ENCODE measurements at regions not wholly inside any gene's neighbourhood (a gene's known extent, or its start where the extent isn't known, plus 50 kb on each side); places are given as distances from the start of the nearest gene placed in this dataset.

DNA sequence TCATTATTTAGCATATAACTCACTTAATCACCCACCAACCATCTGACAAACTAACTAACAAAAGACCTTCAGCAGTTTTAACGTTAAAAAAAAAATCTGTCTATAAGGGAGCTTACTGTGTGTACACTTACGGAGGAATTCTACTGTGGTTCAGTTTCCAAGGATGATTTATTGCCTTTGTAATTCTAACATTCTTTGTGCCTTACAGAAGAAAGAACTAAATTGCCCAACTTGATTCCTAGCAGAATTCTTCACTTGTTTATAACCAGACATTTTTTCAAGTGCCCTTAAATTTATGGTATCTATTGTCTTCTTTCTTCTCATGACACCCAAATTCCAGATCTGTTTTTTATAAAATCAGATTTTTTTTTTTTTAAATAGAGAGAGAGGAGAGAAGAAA is 119.7 kb upstream of the IGSF10 start:
- no peak for TF ChIP-seq POU2F2 (IDR thresholded peaks at IDR 0.05; ENCODE audit: low read depth, low read length)
- TF ChIP-seq SPI1 (IDR thresholded peaks at IDR 0.05; ENCODE audit: low read depth, low read length): no peak
- TF ChIP-seq TAF1 (IDR thresholded peaks at IDR 0.05; ENCODE audit: low read depth, low read length): no peak
- TF ChIP-seq PAX5 (IDR thresholded peaks at IDR 0.05; ENCODE audit: insufficient read depth, low read length, severe bottlenecking): no peak
- TF ChIP-seq POLR2A (IDR thresholded peaks at IDR 0.05; ENCODE audit: low read depth, low read length): no peak
- no peak for TF ChIP-seq POLR2AphosphoS5 (IDR thresholded peaks at IDR 0.05; ENCODE audit: low read depth, low read length)
- FAIRE-seq: no peak
- DNase-seq (ENCODE audit: insufficient read length, low spot score): no peak

DNA sequence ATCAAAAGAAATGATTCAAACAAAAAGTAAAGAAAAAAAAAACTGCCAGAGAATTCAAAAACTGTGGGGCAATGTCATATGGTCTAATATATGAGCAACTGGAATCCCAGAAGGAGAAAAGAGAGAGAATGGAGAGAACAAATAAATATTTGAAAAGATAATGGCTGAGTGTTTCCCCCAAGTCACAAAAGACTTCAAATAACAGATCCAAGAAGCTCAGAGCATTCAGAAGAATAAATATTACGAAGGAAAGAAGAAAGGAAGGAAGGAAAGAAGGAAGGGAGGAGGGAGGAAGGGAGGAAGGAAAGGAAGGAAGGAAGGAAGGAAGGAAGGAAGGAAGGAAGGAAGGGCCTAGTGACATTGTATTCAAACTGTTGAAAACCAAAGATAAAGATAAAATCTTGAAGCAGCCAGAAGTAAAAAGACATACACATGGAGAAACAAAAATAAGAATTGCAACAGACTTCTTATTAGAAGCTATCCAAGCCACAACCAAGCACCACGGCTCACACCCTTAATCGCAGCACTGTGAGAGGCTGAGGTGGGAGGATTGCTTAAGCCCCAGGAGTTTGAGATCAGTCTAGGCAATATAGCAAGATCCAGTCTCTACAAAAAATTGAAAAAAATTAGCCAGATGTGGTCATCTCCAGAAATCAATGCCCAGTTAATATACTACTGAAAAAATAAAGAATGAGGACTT is 118.9 kb upstream of the IGSF10 start:
- TF ChIP-seq PAX5 (IDR thresholded peaks at IDR 0.05; ENCODE audit: insufficient read depth, low read length, severe bottlenecking) (no peak), POLR2A (IDR thresholded peaks at IDR 0.05; ENCODE audit: low read depth, low read length) (no peak), POU2F2 (IDR thresholded peaks at IDR 0.05; ENCODE audit: low read depth, low read length) (no peak), TAF1 (IDR thresholded peaks at IDR 0.05; ENCODE audit: low read depth, low read length) (no peak), SPI1 (IDR thresholded peaks at IDR 0.05; ENCODE audit: low read depth, low read length) (no peak), POLR2AphosphoS5 (IDR thresholded peaks at IDR 0.05; ENCODE audit: low read depth, low read length) (no peak)
- DNase-seq (ENCODE audit: insufficient read length, low spot score): no peak
- FAIRE-seq: no peak

DNA sequence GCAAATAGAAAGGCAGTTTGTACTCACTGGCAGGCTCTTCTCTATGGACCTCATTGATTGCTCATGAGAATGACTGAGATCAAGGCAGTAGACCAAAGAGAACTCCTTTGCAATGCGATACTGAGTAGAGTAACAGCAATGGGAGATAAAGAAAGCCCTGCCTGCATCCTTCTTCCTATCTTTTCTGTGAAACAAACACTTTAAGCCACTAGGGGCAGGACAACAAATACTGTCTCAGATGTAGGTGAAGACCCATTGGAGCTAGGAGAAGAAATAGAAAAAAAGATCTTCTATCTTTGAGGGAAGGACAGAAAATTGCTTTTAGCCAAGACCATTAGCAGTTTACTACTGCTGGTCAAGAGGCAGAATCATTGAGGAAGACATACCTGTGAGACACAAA is 117.6 kb upstream of the IGSF10 start:
- TF ChIP-seq TAF1 (IDR thresholded peaks at IDR 0.05; ENCODE audit: low read depth, low read length) (no peak), POU2F2 (IDR thresholded peaks at IDR 0.05; ENCODE audit: low read depth, low read length) (no peak), POLR2A (IDR thresholded peaks at IDR 0.05; ENCODE audit: low read depth, low read length) (no peak)
- DNase-seq (ENCODE audit: insufficient read length, low spot score) (no peak), FAIRE-seq (no peak)

DNA sequence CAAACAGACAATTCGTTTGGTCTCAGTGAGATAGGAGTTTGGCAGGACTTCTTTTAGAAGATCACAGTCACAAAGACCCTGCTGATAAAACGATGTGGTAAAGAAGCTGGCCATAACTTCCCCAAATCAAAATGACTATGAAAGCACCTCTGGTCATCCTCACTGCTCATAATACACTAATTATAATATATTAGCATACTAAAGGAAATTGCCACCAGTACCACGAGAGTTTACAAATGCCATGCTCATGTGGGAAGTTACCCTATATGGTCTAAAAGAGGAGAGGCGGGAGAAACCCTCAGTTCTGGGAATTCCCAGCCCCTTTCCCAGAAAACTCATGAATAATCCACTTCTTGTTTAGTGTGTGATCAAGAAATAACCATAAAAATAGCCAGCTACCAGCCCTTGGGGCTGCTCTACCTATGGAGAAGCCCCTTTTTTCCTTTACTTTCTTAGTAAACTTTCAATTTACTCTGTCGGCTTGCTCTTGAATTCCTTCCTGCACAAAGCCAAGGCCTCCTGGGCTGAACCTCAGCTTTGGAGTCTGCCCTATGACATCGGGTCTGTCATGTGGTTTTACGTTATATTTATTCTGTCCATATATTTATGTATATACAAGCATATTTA is 115.8 kb upstream of the IGSF10 start:
- TF ChIP-seq POLR2A (IDR thresholded peaks at IDR 0.05; ENCODE audit: low read depth, low read length) (no peak), SPI1 (IDR thresholded peaks at IDR 0.05; ENCODE audit: low read depth, low read length) (no peak), PAX5 (IDR thresholded peaks at IDR 0.05; ENCODE audit: insufficient read depth, low read length, severe bottlenecking) (no peak), POLR2AphosphoS5 (IDR thresholded peaks at IDR 0.05; ENCODE audit: low read depth, low read length) (no peak), POU2F2 (IDR thresholded peaks at IDR 0.05; ENCODE audit: low read depth, low read length) (no peak), TAF1 (IDR thresholded peaks at IDR 0.05; ENCODE audit: low read depth, low read length) (no peak)
- DNase-seq (ENCODE audit: insufficient read length, low spot score) (no peak), FAIRE-seq (no peak)

DNA sequence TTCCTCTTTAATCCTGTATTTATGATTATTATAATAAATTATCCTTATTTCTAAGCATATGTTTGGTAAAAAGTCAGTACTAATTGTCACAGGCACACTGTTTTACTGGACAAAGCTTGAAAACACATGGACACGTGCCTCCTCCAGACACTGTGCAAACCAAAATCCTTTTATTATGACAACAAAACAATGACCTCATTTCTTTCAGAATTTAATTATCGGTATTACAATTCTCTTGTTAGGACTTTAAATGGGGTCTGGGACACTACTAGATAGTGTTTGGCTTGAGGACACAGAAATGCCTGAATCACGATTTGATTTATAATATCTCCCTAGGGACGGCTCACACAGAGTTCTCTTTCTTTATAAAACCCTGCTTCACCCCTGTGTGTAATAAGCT is 107.3 kb upstream of the IGSF10 start:
- FAIRE-seq: no peak
- TF ChIP-seq POU2F2 (IDR thresholded peaks at IDR 0.05; ENCODE audit: low read depth, low read length) (no peak), PAX5 (IDR thresholded peaks at IDR 0.05; ENCODE audit: insufficient read depth, low read length, severe bottlenecking) (no peak)
- no peak for DNase-seq (ENCODE audit: insufficient read length, low spot score)

DNA sequence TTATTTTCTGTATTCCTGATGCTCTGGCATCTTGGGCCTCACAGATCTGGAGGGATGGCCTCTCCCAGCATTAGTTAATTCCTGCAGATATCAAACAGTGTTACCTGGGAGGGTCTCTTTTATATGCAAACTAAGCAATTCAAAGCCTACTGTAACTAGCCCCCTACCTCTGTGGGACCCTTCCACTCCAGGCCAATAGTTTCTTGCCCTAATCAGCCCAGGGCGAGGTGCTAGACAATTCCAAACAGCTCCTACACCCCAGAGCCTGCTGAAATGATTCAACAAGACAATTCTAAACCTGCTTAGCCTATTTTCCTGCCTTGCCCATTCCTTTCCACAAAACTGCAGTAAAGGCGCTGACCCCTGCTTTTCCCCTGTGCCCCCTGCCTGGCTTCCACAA is 106.6 kb upstream of the IGSF10 start:
- no peak for DNase-seq (ENCODE audit: insufficient read length, low spot score)
- no peak for TF ChIP-seq SPI1 (IDR thresholded peaks at IDR 0.05; ENCODE audit: low read depth, low read length)
- no peak for TF ChIP-seq TAF1 (IDR thresholded peaks at IDR 0.05; ENCODE audit: low read depth, low read length)
- TF ChIP-seq POLR2AphosphoS5 (IDR thresholded peaks at IDR 0.05; ENCODE audit: low read depth, low read length): no peak
- TF ChIP-seq POU2F2 (IDR thresholded peaks at IDR 0.05; ENCODE audit: low read depth, low read length): no peak
- no peak for TF ChIP-seq POLR2A (IDR thresholded peaks at IDR 0.05; ENCODE audit: low read depth, low read length)
- no peak for TF ChIP-seq PAX5 (IDR thresholded peaks at IDR 0.05; ENCODE audit: insufficient read depth, low read length, severe bottlenecking)
- FAIRE-seq: no peak

DNA sequence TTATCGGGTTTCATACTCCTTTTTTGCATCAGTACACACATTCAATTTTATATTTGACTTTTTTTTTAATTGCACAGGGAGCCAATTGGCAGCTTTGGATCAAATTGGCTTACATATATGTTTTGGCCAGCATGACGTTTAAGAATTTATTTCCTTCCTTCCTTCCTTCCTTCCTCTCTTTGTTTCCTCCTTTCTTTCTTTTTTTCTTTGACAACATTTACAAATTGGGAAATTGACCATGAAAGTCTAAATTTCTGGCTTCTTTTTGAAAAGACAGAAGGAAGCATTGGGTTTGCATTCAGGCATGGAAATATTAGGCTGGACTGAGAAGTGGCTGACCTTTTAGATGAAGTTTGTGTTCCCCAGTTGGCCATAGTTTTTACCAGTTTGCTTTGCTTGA is 103.4 kb upstream of the IGSF10 start:
- FAIRE-seq (no peak), DNase-seq (ENCODE audit: insufficient read length, low spot score) (no peak)

DNA sequence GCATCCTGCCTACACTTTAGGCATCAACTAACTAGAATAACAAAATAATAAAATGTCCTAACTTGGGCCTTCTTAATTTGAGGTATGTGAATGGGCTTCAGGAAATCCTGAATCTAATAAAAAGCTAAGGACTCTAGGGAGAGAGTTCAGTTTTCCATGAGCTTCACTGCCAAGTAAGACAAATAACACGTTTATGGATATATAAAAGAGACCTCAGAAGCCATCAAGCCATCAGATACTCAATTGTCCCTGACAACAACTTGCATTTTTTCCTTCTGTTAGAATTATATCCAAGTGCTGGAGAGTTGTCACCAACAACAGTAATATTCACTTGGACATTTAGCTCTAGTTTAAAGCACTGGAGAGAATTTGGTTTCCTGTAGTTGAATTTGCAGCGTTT is 102.4 kb upstream of the IGSF10 start:
- TF ChIP-seq POLR2A (IDR thresholded peaks at IDR 0.05; ENCODE audit: low read depth, low read length): no peak
- no peak for TF ChIP-seq TAF1 (IDR thresholded peaks at IDR 0.05; ENCODE audit: low read depth, low read length)
- TF ChIP-seq SPI1 (IDR thresholded peaks at IDR 0.05; ENCODE audit: low read depth, low read length): no peak
- TF ChIP-seq POLR2AphosphoS5 (IDR thresholded peaks at IDR 0.05; ENCODE audit: low read depth, low read length): no peak
- TF ChIP-seq PAX5 (IDR thresholded peaks at IDR 0.05; ENCODE audit: insufficient read depth, low read length, severe bottlenecking): no peak
- no peak for TF ChIP-seq POU2F2 (IDR thresholded peaks at IDR 0.05; ENCODE audit: low read depth, low read length)
- no peak for FAIRE-seq
- no peak for DNase-seq (ENCODE audit: insufficient read length, low spot score)

More for the DNA sequence above, 103.4 kb upstream of the IGSF10 start:
- no peak for TF ChIP-seq POU2F2 (IDR thresholded peaks at IDR 0.05; ENCODE audit: low read depth, low read length)
- TF ChIP-seq TAF1 (IDR thresholded peaks at IDR 0.05; ENCODE audit: low read depth, low read length): no peak
- TF ChIP-seq PAX5 (IDR thresholded peaks at IDR 0.05; ENCODE audit: insufficient read depth, low read length, severe bottlenecking): no peak
- TF ChIP-seq POLR2A (IDR thresholded peaks at IDR 0.05; ENCODE audit: low read depth, low read length): no peak
- TF ChIP-seq POLR2AphosphoS5 (IDR thresholded peaks at IDR 0.05; ENCODE audit: low read depth, low read length): no peak

DNA sequence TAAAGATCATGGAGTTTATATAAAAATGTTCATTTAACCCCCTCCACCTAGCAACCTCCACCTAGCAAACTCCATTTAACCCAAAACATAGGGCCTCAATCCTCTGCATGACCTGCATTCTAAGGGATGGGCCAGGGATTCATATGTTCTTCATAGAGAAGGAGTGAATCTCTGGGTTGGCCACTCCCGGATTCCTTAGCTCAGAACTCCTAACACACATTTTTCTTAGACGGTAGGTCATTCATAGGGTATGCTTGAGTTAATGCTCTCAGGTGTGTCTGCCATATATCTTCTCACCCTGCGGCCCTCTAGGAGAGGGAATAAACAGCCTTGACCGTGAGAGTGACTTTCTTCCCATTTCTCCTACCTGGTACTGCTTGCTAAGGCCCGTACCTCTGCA is 102.0 kb upstream of the IGSF10 start:
- no peak for FAIRE-seq
- TF ChIP-seq SPI1 (IDR thresholded peaks at IDR 0.05; ENCODE audit: low read depth, low read length): no peak
- no peak for TF ChIP-seq POU2F2 (IDR thresholded peaks at IDR 0.05; ENCODE audit: low read depth, low read length)
- no peak for TF ChIP-seq POLR2A (IDR thresholded peaks at IDR 0.05; ENCODE audit: low read depth, low read length)
- TF ChIP-seq POLR2AphosphoS5 (IDR thresholded peaks at IDR 0.05; ENCODE audit: low read depth, low read length): no peak
- DNase-seq (ENCODE audit: insufficient read length, low spot score): no peak

DNA sequence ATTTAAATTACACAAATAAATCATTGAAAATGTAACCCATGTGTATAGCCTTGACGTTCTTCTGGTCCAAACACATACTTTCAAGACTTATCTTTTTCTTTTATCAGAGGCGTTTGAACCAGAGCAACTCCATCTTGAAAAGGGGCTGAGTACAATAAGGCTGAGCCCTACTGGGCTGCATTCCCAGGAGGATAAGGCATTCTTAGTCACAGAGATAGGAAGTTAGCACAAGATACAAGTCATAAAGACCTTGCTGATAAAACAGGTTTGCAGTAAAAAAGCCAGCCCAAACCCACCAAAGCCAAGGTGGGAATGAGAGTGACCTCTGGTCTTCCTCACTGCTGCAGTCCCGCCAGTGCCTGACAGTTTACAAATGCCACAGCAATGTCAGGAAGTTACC is 101.0 kb upstream of the IGSF10 start:
- DNase-seq (ENCODE audit: insufficient read length, low spot score) (no peak), FAIRE-seq (no peak)
- TF ChIP-seq PAX5 (IDR thresholded peaks at IDR 0.05; ENCODE audit: insufficient read depth, low read length, severe bottlenecking): no peak
- TF ChIP-seq POU2F2 (IDR thresholded peaks at IDR 0.05; ENCODE audit: low read depth, low read length): no peak
- no peak for TF ChIP-seq POLR2AphosphoS5 (IDR thresholded peaks at IDR 0.05; ENCODE audit: low read depth, low read length)
- no peak for TF ChIP-seq SPI1 (IDR thresholded peaks at IDR 0.05; ENCODE audit: low read depth, low read length)
- TF ChIP-seq POLR2A (IDR thresholded peaks at IDR 0.05; ENCODE audit: low read depth, low read length): no peak
- TF ChIP-seq TAF1 (IDR thresholded peaks at IDR 0.05; ENCODE audit: low read depth, low read length): no peak

Data from GM12891 (cell line).